Left lobe of liver (tissue), 2 donors: ENCODE measurements at regions not wholly inside any gene's neighbourhood (a gene's known extent, or its start where the extent isn't known, plus 50 kb on each side); places are given as distances from the start of the nearest gene placed in this dataset.
"Not testable (repeated sequence)": the region's sequence is repeated elsewhere in the genome, so short reads cannot be mapped to it uniquely, and the experiment has no call there.

Experiments
- ATAC-seq: fragments of 200-7000 bp; cut with Tn5 transposase; one replicate; pipeline ENCODE4 v1.9.1; 2020; ENCODE audit warnings: mild to moderate bottlenecking, moderate library complexity
- DNase-seq: peaks from one replicate; pipeline ENCODE4 v3.0.0-alpha.2; 2020; ENCODE audit warnings: low spot score
- donor health status: DM: no; HTN: no; CAD: no; lungs with moderate emphysema.
- donor health status: DM: no; HTN: yes; CAD: no.

DNA sequence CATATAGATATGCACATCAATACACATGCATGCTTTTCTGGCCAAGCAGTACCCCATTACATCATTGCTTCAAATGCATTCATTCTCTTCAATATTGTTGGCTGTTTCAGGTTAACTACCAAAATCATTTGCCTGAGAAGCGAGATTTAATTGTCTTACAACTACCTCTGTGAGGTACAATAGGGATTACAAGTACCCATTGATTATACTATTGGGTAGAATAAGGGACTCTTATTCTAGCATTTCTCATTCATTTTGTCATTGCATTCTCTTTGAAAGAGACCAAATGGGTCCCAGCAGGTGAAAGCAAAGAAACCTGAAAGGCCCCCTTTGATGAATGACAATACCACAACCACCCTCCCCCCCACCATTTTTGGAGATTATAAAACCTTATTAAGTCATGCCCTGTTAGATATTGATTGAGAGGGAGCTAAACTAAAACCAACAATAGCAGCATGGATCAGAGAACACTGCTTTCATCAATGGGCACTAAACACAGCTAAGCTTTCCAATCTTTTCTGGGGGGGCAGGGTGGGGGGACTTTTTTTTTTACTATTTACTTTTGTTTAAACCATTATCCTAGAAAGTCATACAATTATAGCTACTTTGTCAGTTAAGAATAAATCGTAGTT lies 375.0 kb upstream of the CCNH start:
- DNase-seq = no peak
- no peak for ATAC-seq

DNA sequence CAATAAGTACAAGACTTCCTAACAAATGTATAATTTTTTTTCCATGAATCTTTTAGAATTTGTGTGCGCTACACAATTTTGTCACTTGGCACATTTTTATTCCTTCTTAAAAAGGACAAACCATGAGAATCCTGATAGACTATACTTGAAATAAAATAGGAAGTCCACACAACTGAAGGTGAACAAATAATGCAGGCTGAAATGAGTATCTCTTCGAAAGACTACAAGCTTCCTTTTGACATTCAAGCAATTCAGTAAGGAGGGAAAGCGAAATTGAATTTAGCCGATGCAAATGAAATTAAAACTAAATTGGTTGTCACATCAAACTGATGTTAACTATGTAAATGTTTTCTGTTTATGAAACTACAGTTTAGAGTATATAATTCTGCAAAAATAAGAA lies 374.4 kb upstream of the CCNH start:
- no peak for DNase-seq
- no peak for ATAC-seq

DNA sequence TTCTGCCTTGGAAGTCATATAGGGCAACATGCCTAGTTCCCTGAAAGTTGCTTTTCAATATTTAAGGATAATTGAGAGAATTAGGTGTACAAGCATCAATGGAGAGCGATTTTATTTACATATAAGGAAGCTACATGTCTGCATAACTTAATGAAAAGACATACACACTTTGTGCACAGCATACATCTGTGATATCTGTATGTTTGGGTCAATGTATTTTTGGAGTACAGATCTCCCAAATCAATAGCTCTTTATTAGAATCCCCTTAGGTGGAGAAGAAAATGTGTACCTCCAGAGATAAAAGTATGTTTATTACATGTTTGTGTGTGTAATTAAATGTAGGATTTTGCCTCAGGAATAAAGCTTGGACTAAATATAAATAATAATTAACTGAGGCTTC lies 373.7 kb upstream of the CCNH start:
- DNase-seq (no peak), ATAC-seq (no peak)

DNA sequence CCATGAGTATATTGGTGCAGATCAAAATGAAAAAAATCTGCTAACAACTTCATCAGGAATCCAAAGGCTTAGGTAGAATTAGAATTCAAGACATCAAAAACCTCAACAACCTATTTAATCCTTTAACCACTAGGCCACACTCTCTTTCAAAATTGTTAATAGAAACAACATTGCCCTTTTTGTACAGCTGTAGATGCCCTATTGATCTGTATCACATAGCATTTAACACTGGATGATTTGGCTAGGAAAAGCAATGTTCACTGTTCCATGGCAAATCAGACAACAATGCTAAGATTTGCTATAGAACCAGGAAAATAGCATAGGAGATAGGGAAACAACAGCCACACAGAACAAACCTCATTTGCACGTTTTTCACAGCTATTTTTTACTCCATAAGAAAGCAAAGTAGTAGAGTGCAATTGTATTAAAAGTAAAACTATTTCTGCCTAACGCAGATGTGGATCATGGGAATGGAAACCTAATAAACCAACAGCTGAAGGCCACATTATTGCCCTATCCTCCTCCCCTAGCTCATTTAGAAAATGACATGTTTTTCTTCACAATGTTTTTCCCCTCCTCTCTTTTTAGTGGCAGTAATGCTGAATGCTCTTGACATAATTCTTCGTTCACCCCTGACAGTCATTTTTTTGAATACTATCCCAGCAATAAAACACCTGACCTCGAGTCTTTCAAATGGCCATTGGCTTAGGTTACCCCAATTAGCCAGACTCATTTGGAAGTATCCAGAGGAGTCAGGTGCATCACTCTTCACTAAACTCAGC lies 373.0 kb upstream of the CCNH start:
- no peak for ATAC-seq

DNA sequence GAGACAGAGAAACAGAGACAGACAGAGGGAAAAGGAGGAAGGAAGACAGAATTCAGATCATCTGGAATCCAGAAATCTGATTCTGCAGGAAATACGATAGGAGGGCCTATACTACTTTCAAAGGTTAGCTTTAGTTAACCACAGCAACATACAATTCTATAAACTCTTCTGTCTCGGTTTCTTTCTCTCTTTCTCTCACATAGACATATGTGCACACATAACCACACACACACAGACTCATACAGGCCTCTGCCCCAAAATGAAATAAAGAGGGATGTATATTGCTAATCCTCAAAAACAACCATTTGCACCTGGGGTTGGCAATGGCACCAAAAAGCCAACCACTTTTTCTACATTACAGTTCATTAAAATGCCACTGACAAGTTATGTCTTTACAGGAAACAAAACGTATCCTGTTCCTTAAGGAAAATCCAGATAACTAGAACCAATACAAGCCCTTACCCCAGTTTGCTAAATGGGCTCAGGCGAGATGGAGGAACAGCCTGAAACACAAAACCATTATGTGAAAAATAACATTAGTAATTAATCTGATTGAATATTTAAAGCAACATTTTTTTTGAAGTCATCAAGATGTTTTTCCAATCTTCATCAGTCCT lies 372.3 kb upstream of the CCNH start:
- ATAC-seq (no peak), DNase-seq (no peak)

More for the DNA sequence above, 373.0 kb upstream of the CCNH start:
- no peak for DNase-seq

DNA sequence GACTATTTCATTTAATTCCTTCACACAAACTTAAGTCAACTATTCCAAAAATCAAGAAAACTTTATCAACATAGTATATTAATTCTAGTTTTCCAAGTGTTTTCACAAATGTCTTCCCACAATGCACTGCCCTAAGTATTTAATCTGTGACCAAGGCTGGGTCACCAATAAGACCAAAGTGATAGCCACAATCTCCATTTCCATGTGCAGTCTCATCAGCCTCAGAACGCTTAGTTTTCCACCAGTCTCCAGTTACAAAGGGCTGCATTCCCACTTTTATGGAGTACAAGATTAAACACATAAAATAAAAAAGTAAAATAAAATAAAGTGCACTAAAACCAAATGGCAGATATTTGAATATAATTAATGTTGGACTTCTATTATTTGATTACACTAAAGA lies 371.6 kb upstream of the CCNH start:
- no peak for ATAC-seq
- no peak for DNase-seq

DNA sequence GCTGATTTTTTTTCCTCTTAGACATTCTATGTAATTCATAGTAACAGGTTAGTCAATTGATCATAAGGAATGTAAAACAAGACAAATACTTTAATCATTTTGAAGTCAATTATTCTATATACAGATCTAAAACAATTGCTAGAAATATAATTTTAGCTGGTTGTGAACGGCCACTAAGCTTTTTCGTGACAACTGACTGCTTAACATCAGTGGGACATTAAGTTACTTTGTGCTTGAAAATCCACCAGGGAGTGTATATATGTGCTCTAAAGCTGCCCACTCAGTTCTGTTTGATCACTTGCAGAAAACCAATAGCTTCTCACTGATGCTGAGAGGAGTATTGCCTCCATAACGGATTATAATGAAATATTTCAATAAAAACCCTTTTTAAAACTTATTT lies 370.2 kb upstream of the CCNH start:
- DNase-seq (no peak), ATAC-seq (no peak)

DNA sequence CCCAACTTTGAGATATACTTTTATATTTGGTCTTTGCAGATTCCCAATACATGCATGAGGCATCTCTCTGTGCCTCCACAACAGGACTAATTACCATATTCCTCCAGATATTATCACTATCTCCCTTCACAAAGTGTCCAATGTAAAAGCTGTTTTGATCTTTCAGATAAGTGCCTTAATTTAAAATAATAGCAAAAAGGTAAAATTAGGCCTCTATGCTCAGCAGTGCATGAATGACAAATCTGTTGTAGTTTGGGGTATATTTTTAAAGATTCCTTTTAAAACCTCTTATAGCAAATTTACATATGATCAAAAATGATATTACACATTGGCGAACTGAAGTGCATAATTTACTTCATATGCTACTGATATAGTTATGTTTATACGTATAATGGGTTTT lies 369.2 kb upstream of the CCNH start:
- DNase-seq (no peak), ATAC-seq (no peak)

DNA sequence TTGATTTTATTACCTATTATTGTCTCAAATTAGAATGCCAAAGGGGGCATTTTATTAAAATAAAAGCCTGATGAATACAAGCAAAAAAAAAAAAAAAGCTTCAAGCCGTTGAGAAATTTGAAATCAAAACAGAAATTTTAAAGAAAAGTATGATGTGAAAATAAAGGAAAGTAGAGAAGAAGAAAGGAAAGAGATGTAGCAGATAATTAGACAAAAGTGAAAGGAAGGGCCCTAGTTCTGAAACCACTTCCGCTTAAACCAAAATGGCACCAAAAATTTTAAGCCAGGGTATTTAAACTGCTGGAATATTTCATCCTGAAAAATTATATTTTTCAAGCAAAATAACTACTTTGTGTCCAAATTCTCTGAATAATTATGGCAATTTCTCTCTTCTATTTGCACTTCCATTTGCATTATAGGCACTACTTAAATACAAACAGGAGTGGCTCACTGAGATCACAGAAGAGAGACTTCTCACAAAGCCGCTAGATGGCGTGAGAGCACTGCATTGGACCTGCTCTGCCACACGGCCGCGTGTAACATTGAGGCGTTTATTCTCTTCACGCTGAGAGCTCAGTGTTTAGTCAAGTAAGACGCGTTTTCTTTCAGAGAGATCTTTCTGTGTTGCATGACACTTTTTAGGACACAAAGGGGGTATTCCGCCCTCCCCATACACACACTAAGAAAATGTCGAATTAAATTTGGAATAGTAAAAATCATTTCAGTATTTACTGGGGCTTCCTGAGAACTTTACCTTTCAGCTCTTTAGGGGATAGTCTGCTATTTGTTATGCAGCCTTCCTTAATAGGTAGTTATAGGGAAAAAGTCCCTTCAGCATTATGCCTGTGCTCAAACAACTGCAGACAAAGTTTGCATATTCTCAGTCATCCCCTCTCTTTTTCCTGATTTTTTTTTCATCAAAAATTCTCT lies 368.4 kb upstream of the CCNH start:
- ATAC-seq (peak; percentile 100), DNase-seq (peak; percentile 75)

DNA sequence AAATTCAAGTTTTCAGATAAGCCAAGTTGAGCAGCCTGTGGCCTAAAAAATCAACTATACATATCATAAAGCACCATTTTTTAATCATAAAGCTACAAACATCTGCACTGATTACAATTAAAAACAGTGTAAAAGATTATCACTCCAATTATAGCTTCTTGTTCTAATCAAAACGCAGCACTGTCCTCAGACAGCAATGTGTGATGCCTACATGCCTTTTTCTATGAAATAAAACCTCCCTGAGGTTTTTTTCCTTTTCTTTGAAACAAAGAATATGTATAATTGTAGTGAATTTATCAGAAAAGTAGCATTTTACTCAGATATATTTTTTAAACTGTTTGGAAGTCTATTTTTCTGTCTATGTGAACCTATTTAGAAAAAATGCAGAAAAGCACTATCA lies 366.1 kb upstream of the CCNH start:
- ATAC-seq = no peak
- DNase-seq = no peak

DNA sequence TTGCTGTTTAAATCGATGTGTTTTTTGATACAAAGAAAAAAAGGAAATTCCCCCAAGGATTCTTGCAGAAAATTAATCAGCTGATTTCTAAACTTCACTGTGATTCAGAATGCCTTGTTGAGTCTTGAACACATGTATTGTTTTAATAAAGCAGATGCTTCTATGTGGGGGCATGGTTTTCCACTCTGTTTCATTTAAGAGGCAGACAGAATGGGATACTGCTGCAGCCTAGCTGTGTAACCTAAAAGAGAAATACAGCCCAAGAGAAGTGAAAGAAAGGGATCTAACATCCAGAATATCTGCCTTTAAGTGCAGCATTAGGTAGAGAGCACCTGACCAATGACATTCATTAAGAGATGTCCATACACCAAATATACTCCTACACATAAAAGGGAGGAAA lies 365.1 kb upstream of the CCNH start:
- ATAC-seq = no peak
- no peak for DNase-seq

DNA sequence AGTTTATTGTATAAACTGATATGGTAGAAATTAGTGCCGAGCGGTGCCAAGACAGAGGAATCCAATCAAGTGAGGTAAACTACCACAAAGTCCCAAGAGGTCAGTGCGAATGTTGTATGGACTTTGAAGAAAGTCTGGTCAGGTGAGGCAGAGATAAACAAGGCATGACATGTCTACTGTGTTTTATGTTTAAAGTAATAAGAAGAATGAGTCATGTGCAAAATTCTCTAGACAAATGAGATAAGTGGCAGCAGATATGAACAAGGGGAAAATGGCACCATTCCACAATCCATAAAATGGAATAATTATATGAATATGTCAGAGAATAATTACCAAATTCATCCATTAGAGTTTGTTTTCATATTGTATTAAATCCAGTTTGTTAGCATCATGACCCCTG lies 364.1 kb upstream of the CCNH start:
- DNase-seq = no peak
- ATAC-seq = no peak

DNA sequence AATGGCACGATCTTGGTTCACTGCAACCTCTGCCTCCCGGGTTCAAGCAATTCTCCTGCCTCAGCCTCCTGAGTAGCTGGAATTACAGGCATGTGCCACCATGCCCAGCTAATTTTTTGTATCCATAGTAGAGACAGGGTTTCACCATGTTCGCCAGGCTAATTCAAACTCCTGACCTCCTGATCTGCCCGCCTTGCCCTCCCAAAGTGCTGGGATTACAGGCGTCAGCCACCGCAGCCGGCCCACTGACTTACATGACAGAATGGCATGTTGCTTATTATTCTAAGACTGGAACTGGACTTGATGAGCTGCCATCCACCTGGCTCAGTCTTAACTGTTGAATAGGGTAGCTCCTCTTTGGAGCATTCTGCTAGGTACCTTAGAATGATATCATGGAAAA lies 363.6 kb upstream of the CCNH start:
- not testable (repeated sequence) for DNase-seq, ATAC-seq

DNA sequence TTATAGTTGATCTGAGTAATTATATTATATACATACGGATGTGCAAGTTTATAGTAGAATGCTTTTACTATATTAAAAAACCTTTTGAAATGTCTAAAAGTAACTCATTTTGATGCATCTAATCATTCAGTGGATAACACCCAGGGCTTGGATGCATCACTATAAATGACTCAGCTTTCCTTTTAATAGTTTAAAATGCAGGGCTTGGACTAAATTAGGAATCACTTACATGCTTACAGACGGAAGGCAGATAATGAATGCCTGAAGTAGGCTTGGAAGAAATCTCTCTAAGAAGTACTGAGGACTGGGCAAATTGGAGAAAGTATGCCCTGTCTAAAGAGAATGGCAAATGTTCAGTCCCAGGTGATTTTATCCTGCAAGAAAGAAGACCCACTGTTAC lies 362.5 kb upstream of the CCNH start:
- no peak for DNase-seq
- ATAC-seq = no peak

DNA sequence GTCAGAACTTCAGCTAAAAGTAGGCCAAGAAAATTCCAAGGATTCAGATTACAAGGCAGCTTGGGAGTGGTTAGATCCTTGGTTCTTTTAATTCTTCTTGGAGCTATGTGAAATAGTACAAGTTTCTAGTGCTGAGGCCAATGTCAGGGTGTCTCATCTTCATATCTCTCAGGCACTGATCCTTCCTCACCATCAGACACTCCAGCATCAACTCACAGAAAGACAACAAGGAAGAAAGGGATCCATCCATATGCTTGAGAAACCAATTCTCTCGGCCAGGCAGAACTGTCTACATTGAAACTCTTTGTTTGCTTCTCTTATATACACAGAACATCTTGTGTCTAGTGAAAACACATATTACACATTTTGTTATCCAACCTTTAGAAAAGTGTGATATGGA lies 362.1 kb upstream of the CCNH start:
- ATAC-seq (no peak), DNase-seq (no peak)

DNA sequence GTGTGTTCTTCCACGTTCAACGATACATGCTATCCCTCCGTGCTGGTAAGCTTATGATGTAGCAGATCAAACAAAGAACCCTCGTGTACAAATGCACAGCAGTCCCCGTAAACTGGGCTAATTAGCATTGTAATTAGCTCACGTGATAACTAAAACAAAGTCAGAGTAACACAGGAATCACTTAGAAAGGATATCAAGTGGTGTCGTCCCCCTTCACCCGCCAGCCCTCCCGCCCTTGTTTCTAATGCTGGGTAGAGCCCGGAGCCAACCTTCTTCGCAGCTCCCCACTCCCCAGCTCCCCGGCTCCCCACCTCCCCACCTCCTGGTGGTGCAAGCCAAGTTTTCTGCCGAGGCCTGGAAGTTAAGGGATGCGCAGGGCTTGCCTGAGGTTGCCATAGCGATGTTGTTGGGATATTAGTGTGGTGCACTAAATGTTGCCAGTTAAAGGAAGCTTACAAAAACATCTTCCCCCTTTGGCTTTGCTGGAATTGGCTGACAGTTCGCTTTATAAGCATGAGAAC lies 357.9 kb upstream of the CCNH start:
- no peak for DNase-seq
- no peak for ATAC-seq

DNA sequence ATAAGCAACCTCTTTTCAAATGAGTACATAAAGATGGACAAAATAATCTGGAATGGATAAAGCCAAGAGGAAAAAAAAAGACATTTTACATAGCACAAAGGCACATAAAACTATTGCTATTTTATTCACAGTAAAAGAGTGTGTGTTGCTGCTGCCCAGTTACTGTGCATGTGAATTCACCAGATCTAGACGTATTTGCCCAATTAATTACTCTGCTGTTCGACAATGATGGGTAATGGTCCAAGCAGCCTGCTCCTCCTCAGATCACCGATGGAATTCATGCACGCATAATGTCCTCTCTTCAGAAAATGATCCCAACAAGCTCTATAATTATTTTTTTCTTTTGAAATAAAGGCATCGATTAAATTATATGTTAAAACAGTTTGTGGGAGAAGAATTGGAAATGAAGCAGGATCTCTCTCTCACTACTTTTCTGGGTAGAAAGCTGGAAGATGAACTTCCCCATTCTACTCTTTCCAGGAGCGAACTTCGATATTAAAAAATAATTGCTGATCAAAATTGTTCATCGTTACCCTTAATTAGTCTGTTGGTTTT lies 357.4 kb upstream of the CCNH start:
- ATAC-seq (no peak), DNase-seq (no peak)

DNA sequence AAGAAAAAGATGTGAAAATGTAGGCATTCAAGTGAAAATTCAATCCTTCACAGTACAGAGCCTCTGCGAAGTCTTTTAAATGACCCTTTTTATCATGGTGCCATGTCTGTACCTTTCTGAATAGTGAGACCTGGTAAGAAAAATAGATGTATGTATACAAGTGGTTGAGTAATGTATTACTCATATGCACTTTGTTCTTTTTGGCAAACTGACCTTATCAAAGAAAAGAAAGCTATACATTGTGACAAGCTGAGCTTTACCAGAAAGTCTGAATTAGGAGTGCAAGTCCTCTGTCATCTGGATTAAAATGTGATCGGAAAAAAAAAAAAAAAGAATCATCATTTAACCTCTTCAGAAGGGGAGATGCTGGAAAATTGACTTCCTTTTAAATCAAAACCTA lies 356.4 kb upstream of the CCNH start:
- ATAC-seq (no peak), DNase-seq (no peak)

DNA sequence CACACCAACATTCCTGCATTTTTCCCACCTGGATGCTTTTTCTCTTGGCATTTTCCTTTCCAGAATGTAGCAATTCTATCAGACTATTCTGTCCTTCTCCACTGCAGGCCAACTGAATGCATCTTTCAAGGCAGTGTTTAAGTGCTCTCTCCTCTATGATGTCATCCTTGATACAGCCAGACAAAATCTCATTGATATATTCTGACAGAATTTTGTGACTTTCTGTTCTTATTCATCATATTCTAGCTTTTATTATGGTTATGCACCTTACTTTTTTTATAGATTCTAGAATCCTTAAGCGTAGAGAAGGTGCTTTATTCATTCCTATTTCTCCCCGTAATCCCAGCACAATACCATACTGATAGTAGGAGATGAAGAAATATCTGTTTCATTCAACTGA lies 355.5 kb upstream of the CCNH start:
- ATAC-seq (no peak), DNase-seq (no peak)

DNA sequence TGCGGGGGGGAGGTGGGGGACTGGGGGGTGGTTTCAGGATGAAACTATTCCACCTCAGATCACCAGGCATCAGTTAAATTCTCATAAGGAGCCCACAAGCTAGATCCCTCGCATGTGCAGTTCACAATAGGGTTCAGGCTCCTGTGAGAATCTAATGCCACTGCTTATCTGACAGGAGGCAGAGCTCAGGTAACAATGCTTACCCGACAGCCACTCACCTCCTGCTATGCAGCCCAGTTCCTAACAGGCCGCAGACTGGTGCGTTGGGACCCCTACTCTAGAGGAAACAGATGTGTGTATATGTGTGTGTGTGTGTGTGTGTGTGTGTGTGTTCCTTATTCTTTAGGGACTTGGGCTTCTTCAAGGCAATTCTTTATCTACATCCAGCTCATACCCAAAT lies 352.3 kb upstream of the CCNH start:
- no peak for DNase-seq
- ATAC-seq = no peak

DNA sequence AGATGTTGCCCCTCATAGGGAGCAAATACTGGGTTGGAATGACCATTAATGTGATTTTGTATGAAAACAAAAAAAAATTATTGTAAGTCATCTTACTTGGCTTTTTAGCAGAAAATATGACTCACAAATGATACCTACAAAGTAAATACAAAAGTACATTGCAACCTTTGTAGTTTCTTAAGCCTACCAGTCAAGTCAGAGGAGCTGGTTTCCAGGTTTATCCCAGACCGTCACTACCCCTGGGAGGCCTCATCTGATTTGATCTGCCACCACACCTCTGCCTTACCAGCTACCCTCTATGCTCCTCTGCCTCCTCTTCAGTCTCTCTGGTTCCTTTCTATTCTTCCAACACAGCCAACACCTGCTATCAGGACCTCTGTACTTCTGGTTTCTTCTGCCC lies 349.9 kb upstream of the CCNH start:
- no peak for DNase-seq
- ATAC-seq = no peak
